C4-2B (cell line): ENCODE measurements at regions not wholly inside any gene's neighbourhood (a gene's known extent, or its start where the extent isn't known, plus 50 kb on each side); places are given as distances from the start of the nearest gene placed in this dataset.

Experiments
- CTCF ChIP-seq: fragments of 450-650 bp; conservative IDR thresholded peaks from 2 replicates; pipeline ENCODE4 v1.5.1; 2017; ENCODE audit warnings: mild to moderate bottlenecking
- ZFX ChIP-seq: fragments of 450-650 bp; IDR thresholded peaks from 2 replicates; pipeline ENCODE4 v1.6.1; 2017

GRCh38 chr4:108263057-108263456, 94.3 kb upstream of the LEF1 start:
- TF ChIP-seq CTCF = no peak
- TF ChIP-seq ZFX = no peak
